ENCODE measurements at regions not wholly inside any gene's neighbourhood (a gene's known extent, or its start where the extent isn't known, plus 50 kb on each side); places are given as distances from the start of the nearest gene placed in this dataset.

DNA sequence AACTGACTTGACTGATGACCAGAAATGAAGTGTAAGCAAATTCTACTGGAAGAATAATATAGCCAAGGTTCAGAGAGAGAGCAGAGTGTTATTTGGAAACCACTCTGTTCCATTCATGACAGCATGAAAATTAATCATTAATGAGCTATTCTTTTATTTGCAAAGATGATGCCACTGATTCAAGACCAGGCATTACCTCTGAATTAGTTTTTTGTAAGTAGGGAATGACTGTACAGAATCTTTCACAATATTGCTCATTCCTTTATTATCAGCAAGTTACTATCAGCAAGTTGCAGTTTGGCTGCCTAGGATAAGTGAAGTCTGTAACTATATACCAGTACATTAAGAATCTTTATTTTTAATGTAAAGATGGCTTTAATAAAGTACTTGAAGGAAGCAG lies 75.1 kb upstream of the RGMB start:
- Histone ChIP-seq H3K27me3 (ENCODE audit: control insufficient read depth, insufficient read depth, low read length) (no peaks in the 10 kb centered on the region), H4K8ac (ENCODE audit: low read depth in 2 of 2, low read length in 2 of 2) (no peak overlapping the region), H2AFZ (replicated peaks; ENCODE audit: low read length, poor library complexity) (no peak overlapping the region), H3K4me1 (ENCODE audit: control insufficient read depth, insufficient read depth, low read length) (no peaks in the 10 kb centered on the region), H4K20me1 (ENCODE audit: insufficient read depth, low read length) (no peaks in the 10 kb centered on the region), H3K9ac (ENCODE audit: low read depth, low read length) (no peak overlapping the region), H4K5ac (ENCODE audit: low read depth, low read length) (no peak overlapping the region), H2BK20ac (ENCODE audit: low read depth, low read length) (no peak overlapping the region), H2AK9ac (replicated peaks; ENCODE audit: low read depth, low read length, poor library complexity) (no peak overlapping the region), H2BK15ac (ENCODE audit: low read depth, low read length) (no peak overlapping the region), H3K4me3 (ENCODE audit: insufficient read depth, low read depth, low read length) (no peak overlapping the region), H3K56ac (ENCODE audit: extremely low read depth, insufficient read depth, low read length) (no peak overlapping the region), H2AK5ac (ENCODE audit: low read depth, low read length) (no peak overlapping the region), H3K14ac (replicated peaks; ENCODE audit: low read depth, low read length) (no peak overlapping the region), H3K23ac (ENCODE audit: low read depth, low read length) (no peak overlapping the region), H3K4me2 (ENCODE audit: low read depth, low read length) (no peak overlapping the region), H2BK5ac (ENCODE audit: low read depth, low read length, poor library complexity, severe bottlenecking) (no peak overlapping the region), H3K18ac (ENCODE audit: low read depth, low read length) (no peak overlapping the region), H2BK120ac (ENCODE audit: low read depth, low read length) (no peak overlapping the region), H3K79me1 (ENCODE audit: low read depth in 1 of 2, low read length in 2 of 2) (no peaks in the 10 kb centered on the region), H3K27ac (ENCODE audit: insufficient read depth, low read length) (no peak overlapping the region), H4K91ac (ENCODE audit: insufficient read depth, low read depth, low read length) (no peak overlapping the region), H3K9me1 (ENCODE audit: insufficient read depth, low read length) (no peaks in the 10 kb centered on the region), H3K36me3 (ENCODE audit: control insufficient read depth, insufficient read depth, low read length) (no peaks in the 10 kb centered on the region), H3K4ac (ENCODE audit: low read depth, low read length) (no peak overlapping the region), H3K9me3 (ENCODE audit: control insufficient read depth, insufficient read depth, low read length) (no peaks in the 10 kb centered on the region; the same call in 1 of the 2 replicates)
- in situ Hi-C loops (cut with MboI; ENCODE audit: low sequenced_read_pairs) (no loop called here), dilution Hi-C loops (cut with HindIII; ENCODE audit: low sequenced_read_pairs, unreplicated experiment) (no loop called here), intact Hi-C loops (cut with micrococcal nuclease) (no loop called here)
- POLR2A ChIA-PET (ENCODE audit: unreplicated experiment), result no interaction called here
- DNase-seq (peak; percentile 49), ATAC-seq (ENCODE audit: low read depth) (no peak)
- no TSS peak for BruUV-seq (replicated peaks)
- CTCF ChIA-PET, result no interaction called here
- no peak for TF ChIP-seq MAFK (IDR thresholded peaks at IDR 0.05; ENCODE audit: low read depth, low read length)
- TF ChIP-seq RCOR1 (IDR thresholded peaks at IDR 0.05; ENCODE audit: insufficient replicate concordance, low read length), result no peak
- TF ChIP-seq CEBPB (IDR thresholded peaks at IDR 0.05; ENCODE audit: low read depth, low read length), result peak; percentile 77
